CD4-positive, alpha-beta T cell (primary cell): ENCODE measurements at regions not wholly inside any gene's neighbourhood (a gene's known extent, or its start where the extent isn't known, plus 50 kb on each side); places are given as distances from the start of the nearest gene placed in this dataset.
"Not testable (repeated sequence)": the region's sequence is repeated elsewhere in the genome, so short reads cannot be mapped to it uniquely, and the experiment has no call there.

ENCODE experiments used
- ATAC-seq: fragments of 200-7000 bp; cut with Tn5 transposase; one replicate; pipeline ENCODE4 v1.10.0; 2022; ENCODE audit warnings: mild to moderate bottlenecking; ENCODE audit not compliant: poor library complexity
- CTCF ChIA-PET: fragments of 350-600 bp; sonication (Branson Sonifier 250); formaldehyde crosslinking; loops from one replicate; lab custom pipeline; 2021; ENCODE audit warnings: antibody characterized with exemption, inconsistent platforms; lab: Charles Lee
- POLR2A ChIA-PET: fragments of 350-600 bp; sonication (Branson Sonifier 250); formaldehyde crosslinking; loops from one replicate; lab custom pipeline; 2021; ENCODE audit warnings: antibody characterized with exemption, inconsistent platforms; lab: Charles Lee
- DNase-seq, 14 experiments: peaks; one replicate each; pipeline ENCODE4 v3.0.0-alpha.2; 2013 to 2020; ENCODE audit warnings: mixed read lengths in 2 of 14
- H3K27ac ChIP-seq, 2 donors: one replicate each; pipeline versions ENCODE4 v1.5.1 to v1.7.0; 2013; ENCODE audit warnings: low read length in 2 of 2, low read depth in 1 of 2, mild to moderate bottlenecking in 1 of 2
- H3K27me3 ChIP-seq, 2 experiments: 1 replicate in 1 of 2; 2 replicates in 1 of 2; pipeline versions ENCODE4 v1.6.1 to v1.7.0; 2013; ENCODE audit warnings: low read length in 2 of 2, control low read depth in 1 of 2, mild to moderate bottlenecking in 1 of 2, moderate library complexity in 1 of 2; ENCODE audit not compliant: insufficient read depth in 2 of 2, control insufficient read depth in 1 of 2
- H3K36me3 ChIP-seq: one replicate; pipeline ENCODE4 v1.6.1; 2013; ENCODE audit warnings: low read length, control low read depth; ENCODE audit not compliant: insufficient read depth
- H3K4me1 ChIP-seq: one replicate; pipeline ENCODE4 v1.6.1; 2013; ENCODE audit warnings: low read length, control low read depth; ENCODE audit not compliant: insufficient read depth
- H3K4me3 ChIP-seq: one replicate; pipeline ENCODE4 v1.5.1; 2013; ENCODE audit warnings: mild to moderate bottlenecking, low read length, moderate library complexity
- H3K9me3 ChIP-seq, 2 experiments: 1 replicate in 1 of 2; 2 replicates in 1 of 2; pipeline versions ENCODE4 v1.6.1 to v1.7.0; 2013; ENCODE audit warnings: low read length in 2 of 2, mild to moderate bottlenecking in 2 of 2, control low read depth in 1 of 2, moderate library complexity in 1 of 2; ENCODE audit not compliant: control insufficient read depth in 1 of 2, insufficient read depth in 1 of 2
- H3K27ac Mint-ChIP-seq: one replicate; pipeline ENCODE4 v1.8.0; 2020; ENCODE audit warnings: mixed read lengths
- H3K27me3 Mint-ChIP-seq: one replicate; pipeline ENCODE4 v1.8.0; 2021; ENCODE audit warnings: mixed read lengths
- H3K36me3 Mint-ChIP-seq: one replicate; pipeline ENCODE4 v1.8.0; 2021; ENCODE audit warnings: low read depth, mixed read lengths
- H3K4me1 Mint-ChIP-seq: one replicate; pipeline ENCODE4 v1.8.0; 2021; ENCODE audit warnings: low read depth, mixed read lengths
- H3K4me3 Mint-ChIP-seq: one replicate; pipeline ENCODE4 v1.8.0; 2020; ENCODE audit warnings: mild to moderate bottlenecking, mixed read lengths
- H3K9me3 Mint-ChIP-seq: one replicate; pipeline ENCODE4 v1.8.0; 2020; ENCODE audit warnings: mixed read lengths
- intact Hi-C, 2 experiments: fragments of 100-400 bp; cut with DNase I in 1 of 2; cut with micrococcal nuclease in 1 of 2; formaldehyde crosslinking; loops; one replicate each; pipeline versions ENCODE4 v1.15.1 to v1.9.0; 2023 to 2025; cut with DNase I, micrococcal nuclease
- TF ChIP-seq, protein P1 (sequence below): fragments of 200-600 bp; IDR thresholded peaks from one replicate; pipeline ENCODE4 v1.8.0; 2022; ENCODE audit warnings: antibody characterized with exemption, mild to moderate bottlenecking

DNA sequence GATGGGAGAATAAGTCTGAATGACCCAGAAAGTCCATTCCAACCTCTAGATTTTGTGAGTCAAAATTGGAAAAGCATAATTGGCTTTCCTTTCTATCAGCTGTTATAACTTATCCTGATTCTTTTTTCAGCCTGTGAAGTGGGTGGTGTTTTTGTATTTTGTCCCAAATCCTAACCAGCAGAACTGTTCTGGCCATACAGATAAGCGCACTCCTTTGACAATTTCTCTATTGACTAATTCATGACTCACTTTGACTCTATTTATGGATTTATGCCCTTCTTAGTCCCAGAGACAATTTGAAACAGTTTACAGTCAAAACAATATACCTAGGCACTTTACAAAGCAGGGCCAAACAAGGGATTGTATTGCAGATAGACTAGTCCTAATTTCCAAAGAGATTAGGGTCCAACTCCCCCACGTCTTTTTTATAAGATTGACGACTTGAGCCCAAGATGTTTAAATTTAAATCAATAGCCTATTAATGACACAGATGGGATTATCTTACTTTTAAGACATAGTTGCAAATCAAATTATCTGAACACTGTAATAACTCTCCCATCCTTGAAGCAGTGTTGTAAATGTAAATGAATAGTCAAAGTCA is 301.7 kb upstream of the SEMA6A start:
- Histone ChIP-seq H3K27me3 (no peaks in the 10 kb centered on the region), H3K27ac (no peak overlapping the region), H3K36me3 (no peaks in the 10 kb centered on the region), H3K9me3 (peaks cover 0 to 4% of the 10 kb centered on the region in 2 experiments), H3K4me3 (no peak overlapping the region), H3K4me1 (no peaks in the 10 kb centered on the region)
- no peaks in the 10 kb centered on the region for H3K27me3 Mint-ChIP-seq
- H3K4me3 Mint-ChIP-seq: no peak overlapping the region
- H3K4me1 Mint-ChIP-seq: no peaks in the 10 kb centered on the region
- ATAC-seq (no peak), DNase-seq (no peak)
- intact Hi-C loops: no loop called here
- TF ChIP-seq, protein P1, sequence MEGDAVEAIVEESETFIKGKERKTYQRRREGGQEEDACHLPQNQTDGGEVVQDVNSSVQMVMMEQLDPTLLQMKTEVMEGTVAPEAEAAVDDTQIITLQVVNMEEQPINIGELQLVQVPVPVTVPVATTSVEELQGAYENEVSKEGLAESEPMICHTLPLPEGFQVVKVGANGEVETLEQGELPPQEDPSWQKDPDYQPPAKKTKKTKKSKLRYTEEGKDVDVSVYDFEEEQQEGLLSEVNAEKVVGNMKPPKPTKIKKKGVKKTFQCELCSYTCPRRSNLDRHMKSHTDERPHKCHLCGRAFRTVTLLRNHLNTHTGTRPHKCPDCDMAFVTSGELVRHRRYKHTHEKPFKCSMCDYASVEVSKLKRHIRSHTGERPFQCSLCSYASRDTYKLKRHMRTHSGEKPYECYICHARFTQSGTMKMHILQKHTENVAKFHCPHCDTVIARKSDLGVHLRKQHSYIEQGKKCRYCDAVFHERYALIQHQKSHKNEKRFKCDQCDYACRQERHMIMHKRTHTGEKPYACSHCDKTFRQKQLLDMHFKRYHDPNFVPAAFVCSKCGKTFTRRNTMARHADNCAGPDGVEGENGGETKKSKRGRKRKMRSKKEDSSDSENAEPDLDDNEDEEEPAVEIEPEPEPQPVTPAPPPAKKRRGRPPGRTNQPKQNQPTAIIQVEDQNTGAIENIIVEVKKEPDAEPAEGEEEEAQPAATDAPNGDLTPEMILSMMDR: no peak
- H3K9me3 Mint-ChIP-seq: no peaks in the 10 kb centered on the region
- POLR2A ChIA-PET: no interaction called here
- no peak overlapping the region for H3K27ac Mint-ChIP-seq
- CTCF ChIA-PET: no interaction called here
- no peaks in the 10 kb centered on the region for H3K36me3 Mint-ChIP-seq

DNA sequence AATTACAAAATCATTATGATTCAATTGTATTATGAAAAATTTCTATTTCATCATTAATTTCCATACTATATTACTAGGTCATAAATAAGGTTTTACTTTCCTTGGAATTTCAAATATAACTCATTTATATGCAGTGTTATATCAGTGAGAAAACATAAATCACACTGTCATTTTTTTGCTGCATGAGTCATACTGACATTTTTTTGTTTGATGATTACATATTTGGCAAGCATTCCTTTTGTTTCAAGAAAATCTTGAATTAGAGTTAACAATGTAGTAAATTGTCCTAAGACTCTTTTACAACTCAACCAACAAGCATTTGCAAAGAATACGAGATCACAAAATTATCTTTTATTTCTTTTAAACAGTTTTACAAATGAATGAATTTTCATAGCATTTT is 298.4 kb upstream of the SEMA6A start:
- H3K9me3 Mint-ChIP-seq: peaks cover 5% of the 10 kb centered on the region
- H3K4me3 ChIP-seq: no peak overlapping the region

DNA sequence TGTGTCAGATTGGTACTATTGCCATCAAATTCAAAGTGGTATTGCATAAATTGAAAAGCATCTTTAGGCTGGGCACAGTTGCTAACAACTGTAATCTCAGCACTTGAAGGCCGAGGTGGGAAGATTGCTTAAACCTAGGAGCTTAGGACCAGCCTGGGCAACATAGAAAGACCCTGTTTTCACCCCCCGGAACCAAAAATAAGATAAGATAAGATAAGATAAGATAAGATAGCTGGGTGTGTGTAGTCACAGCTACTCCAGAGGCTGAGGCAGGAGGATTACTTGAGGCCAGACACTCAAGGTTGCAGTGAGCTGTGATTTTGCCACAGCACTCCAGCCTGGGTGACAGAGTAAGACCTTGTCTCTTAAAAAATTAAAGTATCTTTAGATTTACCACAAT is 297.9 kb upstream of the SEMA6A start:
- H3K9me3 Mint-ChIP-seq: peaks cover 5% of the 10 kb centered on the region
- no peaks in the 10 kb centered on the region for H3K36me3 Mint-ChIP-seq
- no peak for ATAC-seq
- Histone ChIP-seq H3K4me1 (no peaks in the 10 kb centered on the region), H3K27me3 (no peaks in the 10 kb centered on the region), H3K27ac (no peak overlapping the region), H3K4me3 (no peak overlapping the region), H3K9me3 (peaks cover 0 to 6% of the 10 kb centered on the region in 2 experiments), H3K36me3 (no peaks in the 10 kb centered on the region)
- H3K4me3 Mint-ChIP-seq: no peak overlapping the region
- ChIA-PET POLR2A (no interaction called here), CTCF (no interaction called here)
- H3K4me1 Mint-ChIP-seq: no peaks in the 10 kb centered on the region
- intact Hi-C loops: no loop called here
- TF ChIP-seq, protein P1: no peak
- H3K27ac Mint-ChIP-seq: no peak overlapping the region
- H3K27me3 Mint-ChIP-seq: no peaks in the 10 kb centered on the region
- no peak for DNase-seq

More for the DNA sequence above, 298.4 kb upstream of the SEMA6A start:
- no peak for ATAC-seq
- TF ChIP-seq, protein P1: no peak
- intact Hi-C loops: no loop called here
- H3K36me3 Mint-ChIP-seq: no peaks in the 10 kb centered on the region
- no peak overlapping the region for H3K27ac ChIP-seq
- POLR2A ChIA-PET: no interaction called here
- DNase-seq: no peak
- H3K27me3 Mint-ChIP-seq: no peaks in the 10 kb centered on the region
- CTCF ChIA-PET: no interaction called here
- H3K4me1 ChIP-seq: no peaks in the 10 kb centered on the region
- peaks cover 0 to 8% of the 10 kb centered on the region in 2 experiments for H3K9me3 ChIP-seq
- no peaks in the 10 kb centered on the region for H3K36me3 ChIP-seq
- H3K4me1 Mint-ChIP-seq: no peaks in the 10 kb centered on the region
- H3K27ac Mint-ChIP-seq: no peak overlapping the region
- H3K27me3 ChIP-seq: no peaks in the 10 kb centered on the region
- H3K4me3 Mint-ChIP-seq: no peak overlapping the region

DNA sequence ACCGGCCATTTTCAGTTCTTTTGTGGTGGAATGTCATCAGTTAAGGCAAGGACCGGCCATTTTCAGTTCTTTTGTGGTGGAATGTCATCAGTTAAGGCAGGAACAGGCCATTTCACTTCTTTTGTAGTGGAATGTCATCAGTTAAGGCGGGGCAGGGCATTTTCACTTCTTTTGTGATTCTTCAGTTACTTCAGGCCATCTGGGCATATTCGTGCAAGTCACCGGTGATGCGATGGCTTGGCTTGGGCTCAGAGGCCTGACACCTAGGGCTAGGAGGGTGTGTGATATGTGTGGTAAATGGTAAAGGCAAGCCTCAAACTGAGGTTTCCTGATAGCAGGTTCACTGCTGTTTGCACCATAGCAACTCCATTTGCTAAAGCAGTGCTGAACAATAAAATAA is 293.2 kb upstream of the SEMA6A start:
- H3K27me3 Mint-ChIP-seq, DNase-seq, H3K4me1 Mint-ChIP-seq, H3K27ac Mint-ChIP-seq, H3K9me3 ChIP-seq, H3K4me3 ChIP-seq, H3K36me3 Mint-ChIP-seq, H3K4me1 ChIP-seq, CTCF ChIA-PET, H3K9me3 Mint-ChIP-seq, H3K4me3 Mint-ChIP-seq, intact Hi-C loops, POLR2A ChIA-PET, H3K36me3 ChIP-seq, H3K27me3 ChIP-seq, ATAC-seq, H3K27ac ChIP-seq: not testable (repeated sequence)
